Astrocyte of the cerebellum (primary cell): ENCODE measurements at regions not wholly inside any gene's neighbourhood (a gene's known extent, or its start where the extent isn't known, plus 50 kb on each side); places are given as distances from the start of the nearest gene placed in this dataset.

ENCODE experiments used
- DNase-seq: peaks from one replicate; pipeline ENCODE4 v3.0.0-alpha.2; 2011; ENCODE audit warnings: low read depth
- H3K4me3 ChIP-seq: 2 replicates; pipeline ENCODE4 v1.5.1; 2011; ENCODE audit warnings: mild to moderate bottlenecking, low read depth, low read length, moderate library complexity
- in situ Hi-C: cut with HindIII; loops from 2 replicates; pipeline ENCODE4 v1.10.0; 2017; ENCODE audit warnings: low sequenced_read_pairs
- TF ChIP-seq, protein P1 (sequence below): IDR thresholded peaks from 2 replicates; pipeline ENCODE4 v1.5.1; 2012; ENCODE audit warnings: low read length, low read depth, moderate library complexity, mild to moderate bottlenecking; ENCODE audit errors: missing control alignments

DNA sequence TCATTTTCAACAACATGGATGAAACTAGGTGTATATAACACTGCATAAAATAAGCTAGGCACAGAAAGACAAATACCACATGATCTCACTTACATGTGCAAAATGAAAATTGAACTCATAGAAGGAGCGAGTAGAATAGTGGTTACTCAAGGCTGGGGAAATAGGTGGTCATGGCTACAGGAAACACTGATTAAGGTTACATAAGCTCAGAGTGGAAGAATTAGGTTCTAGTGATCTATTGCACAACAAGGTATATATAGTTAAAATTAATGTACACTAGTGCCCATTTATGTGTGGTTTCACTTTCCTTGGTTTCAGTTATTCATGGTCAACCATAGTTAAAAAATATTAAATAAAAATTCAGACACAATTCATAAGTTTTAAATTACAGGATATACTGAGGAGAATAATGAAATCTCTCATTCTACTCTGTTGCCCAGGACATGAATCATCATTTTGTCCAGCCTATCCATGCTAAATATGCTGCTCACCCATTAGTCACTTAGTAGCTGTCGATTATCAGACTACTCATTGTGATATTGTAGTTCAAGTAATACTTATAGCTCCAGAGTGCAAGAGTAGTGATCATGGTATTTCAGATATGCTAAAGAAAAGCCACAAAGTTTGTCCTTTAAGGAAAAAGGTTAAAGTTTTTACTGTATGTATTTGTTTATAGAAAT lies 1530.9 kb upstream of the LRRTM1 start:
- in situ Hi-C loops, result no loop called here
- no peak for DNase-seq
- H3K4me3 ChIP-seq, result no peak overlapping the region
- TF ChIP-seq, protein P1, sequence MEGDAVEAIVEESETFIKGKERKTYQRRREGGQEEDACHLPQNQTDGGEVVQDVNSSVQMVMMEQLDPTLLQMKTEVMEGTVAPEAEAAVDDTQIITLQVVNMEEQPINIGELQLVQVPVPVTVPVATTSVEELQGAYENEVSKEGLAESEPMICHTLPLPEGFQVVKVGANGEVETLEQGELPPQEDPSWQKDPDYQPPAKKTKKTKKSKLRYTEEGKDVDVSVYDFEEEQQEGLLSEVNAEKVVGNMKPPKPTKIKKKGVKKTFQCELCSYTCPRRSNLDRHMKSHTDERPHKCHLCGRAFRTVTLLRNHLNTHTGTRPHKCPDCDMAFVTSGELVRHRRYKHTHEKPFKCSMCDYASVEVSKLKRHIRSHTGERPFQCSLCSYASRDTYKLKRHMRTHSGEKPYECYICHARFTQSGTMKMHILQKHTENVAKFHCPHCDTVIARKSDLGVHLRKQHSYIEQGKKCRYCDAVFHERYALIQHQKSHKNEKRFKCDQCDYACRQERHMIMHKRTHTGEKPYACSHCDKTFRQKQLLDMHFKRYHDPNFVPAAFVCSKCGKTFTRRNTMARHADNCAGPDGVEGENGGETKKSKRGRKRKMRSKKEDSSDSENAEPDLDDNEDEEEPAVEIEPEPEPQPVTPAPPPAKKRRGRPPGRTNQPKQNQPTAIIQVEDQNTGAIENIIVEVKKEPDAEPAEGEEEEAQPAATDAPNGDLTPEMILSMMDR, result no peak

DNA sequence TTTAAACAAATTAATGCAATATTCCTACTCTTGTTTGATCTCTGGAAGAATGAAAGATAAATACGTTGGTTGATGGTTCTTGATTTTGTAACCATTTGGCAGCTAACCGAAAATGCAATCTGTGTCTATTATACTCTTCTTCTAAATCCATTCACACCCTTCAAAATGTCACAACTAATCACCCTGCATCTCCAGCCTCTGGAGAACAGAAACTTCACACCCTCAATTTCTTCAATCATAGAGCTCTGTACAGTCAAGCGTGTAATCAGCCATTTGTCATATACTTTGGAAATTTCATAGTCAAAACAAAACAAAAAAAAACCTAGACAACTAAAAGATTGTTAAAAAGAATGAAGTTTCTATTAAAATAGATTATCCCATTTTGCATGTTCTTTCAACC lies 1482.3 kb upstream of the LRRTM1 start:
- in situ Hi-C loops, result no loop called here
- TF ChIP-seq, protein P1, result no peak
- no peak overlapping the region for H3K4me3 ChIP-seq
- no peak for DNase-seq

- in situ Hi-C loops, result no loop called here
- H3K4me3 ChIP-seq, result no peak overlapping the region
- no peak for DNase-seq
- TF ChIP-seq, protein P1, result no peak
Observed at GRCh38 chr2:81767187-81767912, 1462.8 kb upstream of the LRRTM1 start.

DNA sequence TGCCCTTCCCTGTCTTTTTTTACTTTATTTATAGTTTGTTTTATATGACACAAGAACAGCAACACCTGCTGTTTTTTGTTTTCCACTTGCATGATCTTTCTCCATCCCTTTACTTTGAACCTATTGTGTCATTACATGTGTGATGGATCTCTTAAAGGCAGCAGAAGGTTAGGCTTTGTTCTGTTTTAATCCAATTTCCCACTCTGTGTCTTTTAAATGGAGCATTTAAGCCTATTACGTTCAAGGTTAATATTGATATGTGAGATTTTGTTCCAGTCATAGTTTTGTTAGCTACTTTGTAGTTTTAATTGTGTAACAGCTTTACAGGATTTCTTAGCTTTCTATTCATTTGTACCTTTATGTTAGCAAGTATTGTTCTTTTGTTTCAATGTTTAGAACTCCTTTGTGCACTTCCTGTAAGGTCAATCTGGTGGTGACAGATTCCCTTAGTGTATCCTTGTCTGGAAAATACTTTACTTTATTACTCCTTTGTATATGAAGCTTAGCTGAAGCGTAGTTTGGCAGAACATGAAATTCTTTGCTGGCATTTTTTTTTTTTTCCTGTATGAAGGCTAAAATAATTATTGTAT lies 1443.0 kb upstream of the LRRTM1 start:
- in situ Hi-C loops, result no loop called here
- no peak overlapping the region for H3K4me3 ChIP-seq
- TF ChIP-seq, protein P1, result no peak
- DNase-seq, result no peak

DNA sequence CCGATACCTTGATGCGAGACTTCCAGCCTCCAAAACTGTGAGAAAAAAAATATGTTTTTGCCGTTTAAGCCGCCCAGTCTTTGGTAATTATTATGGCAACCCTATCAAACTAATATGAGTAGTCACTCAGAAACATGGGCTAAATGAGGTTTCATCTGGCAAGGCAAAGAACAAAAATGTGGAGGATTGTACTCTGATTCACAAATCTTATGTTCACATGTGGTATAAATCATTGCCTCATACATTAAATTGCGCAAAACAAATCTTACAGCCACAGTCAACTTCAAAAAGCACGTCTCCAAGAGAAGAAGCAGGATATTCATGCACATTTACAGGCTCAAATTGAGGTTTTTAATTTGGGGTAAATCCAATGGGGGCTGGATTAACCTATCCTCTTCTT lies 1435.4 kb upstream of the LRRTM1 start:
- TF ChIP-seq, protein P1, result no peak
- no peak for DNase-seq
- in situ Hi-C loops, result no loop called here
- no peak overlapping the region for H3K4me3 ChIP-seq

- in situ Hi-C loops, result no loop called here
- DNase-seq, result no peak
Observed at GRCh38 chr2:81734981-81735380, 1430.4 kb upstream of the LRRTM1 start.

More at GRCh38 chr2:81734981-81735380, 1430.4 kb upstream of the LRRTM1 start:
- H3K4me3 ChIP-seq, result no peak overlapping the region
- TF ChIP-seq, protein P1, result no peak
